Gastroesophageal sphincter (tissue), 4 donors: ENCODE measurements at regions not wholly inside any gene's neighbourhood (a gene's known extent, or its start where the extent isn't known, plus 50 kb on each side); places are given as distances from the start of the nearest gene placed in this dataset.
"Not testable (repeated sequence)": the region's sequence is repeated elsewhere in the genome, so short reads cannot be mapped to it uniquely, and the experiment has no call there.

Experiments used
- ATAC-seq: fragments of 150-250 bp; one replicate; pipeline ENCODE4 v1.9.1; 2016; ENCODE audit warnings: mild to moderate bottlenecking, moderate library complexity
- H3K27ac ChIP-seq, 4 donors: fragments of 200-600 bp; sonication (generic) in 3 of 4; 1 replicate in 3 of 4; 2 replicates in 1 of 4; pipeline ENCODE4 v1.5.1; 2016 to 2019
- H3K27me3 ChIP-seq: fragments of 200-600 bp; sonication (generic); one replicate; pipeline ENCODE4 v1.5.1; 2019
- H3K36me3 ChIP-seq, 2 donors: fragments of 200-600 bp; sonication (generic); one replicate each; pipeline ENCODE4 v1.5.1; 2019; ENCODE audit warnings: control low read depth in 1 of 2
- H3K4me1 ChIP-seq, 3 donors: fragments of 200-600 bp; sonication (generic); 1 replicate in 2 of 3; 2 replicates in 1 of 3; pipeline ENCODE4 v1.5.1; 2016 to 2019; ENCODE audit warnings: control low read depth in 2 of 3
- H3K4me3 ChIP-seq, 2 donors: fragments of 200-600 bp; sonication (generic); one replicate each; pipeline ENCODE4 v1.5.1; 2019; ENCODE audit warnings: mild to moderate bottlenecking in 1 of 2, moderate library complexity in 1 of 2
- H3K9me3 ChIP-seq, 3 donors: fragments of 200-600 bp; sonication (generic); one replicate each; pipeline ENCODE4 v1.5.1; 2017 to 2019; ENCODE audit warnings: control low read depth in 2 of 3
- EP300 ChIP-seq: sonication (generic); formaldehyde crosslinking; IDR thresholded peaks from one replicate; pipeline ENCODE4 v1.6.1; 2017; ENCODE audit warnings: antibody characterized with exemption, mild to moderate bottlenecking
- POLR2A ChIP-seq, 2 donors: fragments of 450-650 bp; IDR thresholded peaks; one replicate each; pipeline ENCODE4 v1.6.1; 2017; ENCODE audit warnings: antibody characterized with exemption in 2 of 2, mild to moderate bottlenecking in 2 of 2, moderate library complexity in 1 of 2
- POLR2AphosphoS5 ChIP-seq: sonication (generic); formaldehyde crosslinking; IDR thresholded peaks from one replicate; pipeline ENCODE4 v1.6.1; 2017; ENCODE audit warnings: antibody characterized with exemption
- WGBS, 2 donors: methylation state at CpG; one replicate each; pipeline ENCODE4 v1.1.5; 2018; ENCODE audit warnings: low coverage in 1 of 2; 5-methylcytosine and 5-hydroxymethylcytosine counted together
- TF ChIP-seq, protein P1 (sequence below), 4 experiments: fragments of 200-600 bp in 2 of 4; fragments of 450-650 bp in 2 of 4; sonication (generic) in 1 of 4; IDR thresholded peaks; one replicate each; pipeline ENCODE4 v1.5.1; 2017 to 2019; ENCODE audit warnings: antibody characterized with exemption in 4 of 4, mild to moderate bottlenecking in 2 of 4, moderate library complexity in 2 of 4

- peak; percentile 46 for ATAC-seq
- peaks cover 0 to 11% (median 0%) of the 10 kb centered on the region in 3 donors for H3K4me1 ChIP-seq
- H3K9me3 ChIP-seq, result no peaks in the 10 kb centered on the region
- no peak overlapping the region for H3K4me3 ChIP-seq
- H3K36me3 ChIP-seq, result no peaks in the 10 kb centered on the region
- peak overlapping the region in 3 of 4 donors; percentile 9 to 26 (median 21) for H3K27ac ChIP-seq
- H3K27me3 ChIP-seq, result peaks cover 3% of the 10 kb centered on the region
- 49 to 95% methylated on average over 3 to 10 of the region's 26 CpGs for WGBS, 2 donors
- TF ChIP-seq, protein P1, sequence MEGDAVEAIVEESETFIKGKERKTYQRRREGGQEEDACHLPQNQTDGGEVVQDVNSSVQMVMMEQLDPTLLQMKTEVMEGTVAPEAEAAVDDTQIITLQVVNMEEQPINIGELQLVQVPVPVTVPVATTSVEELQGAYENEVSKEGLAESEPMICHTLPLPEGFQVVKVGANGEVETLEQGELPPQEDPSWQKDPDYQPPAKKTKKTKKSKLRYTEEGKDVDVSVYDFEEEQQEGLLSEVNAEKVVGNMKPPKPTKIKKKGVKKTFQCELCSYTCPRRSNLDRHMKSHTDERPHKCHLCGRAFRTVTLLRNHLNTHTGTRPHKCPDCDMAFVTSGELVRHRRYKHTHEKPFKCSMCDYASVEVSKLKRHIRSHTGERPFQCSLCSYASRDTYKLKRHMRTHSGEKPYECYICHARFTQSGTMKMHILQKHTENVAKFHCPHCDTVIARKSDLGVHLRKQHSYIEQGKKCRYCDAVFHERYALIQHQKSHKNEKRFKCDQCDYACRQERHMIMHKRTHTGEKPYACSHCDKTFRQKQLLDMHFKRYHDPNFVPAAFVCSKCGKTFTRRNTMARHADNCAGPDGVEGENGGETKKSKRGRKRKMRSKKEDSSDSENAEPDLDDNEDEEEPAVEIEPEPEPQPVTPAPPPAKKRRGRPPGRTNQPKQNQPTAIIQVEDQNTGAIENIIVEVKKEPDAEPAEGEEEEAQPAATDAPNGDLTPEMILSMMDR (IDR thresholded peaks at IDR 0.05), result no peak
- no peak for TF ChIP-seq POLR2A (IDR thresholded peaks at IDR 0.05)
- TF ChIP-seq EP300, result no peak
- TF ChIP-seq POLR2AphosphoS5, result no peak
Measured at GRCh38 chr20:58039274-58040092, 189.0 kb downstream of the ANKRD60 start.

GRCh38 chr20:58038123-58038654 is 190.3 kb downstream of the ANKRD60 start:
- no peak for ATAC-seq
- WGBS, 2 donors, result 76 to 81% methylated on average over 7 of the region's 9 CpGs
- H3K27me3 ChIP-seq, result peaks cover 3% of the 10 kb centered on the region
- no peaks in the 10 kb centered on the region for H3K9me3 ChIP-seq
- H3K36me3 ChIP-seq, result no peaks in the 10 kb centered on the region
- peaks cover 0 to 4% (median 0%) of the 10 kb centered on the region in 3 donors for H3K4me1 ChIP-seq
- TF ChIP-seq, protein P1 (IDR thresholded peaks at IDR 0.05), result no peak
- TF ChIP-seq EP300 (no peak), POLR2AphosphoS5 (no peak), POLR2A (IDR thresholded peaks at IDR 0.05) (no peak)
- H3K4me3 ChIP-seq, result no peak overlapping the region
- peak overlapping the region in 2 of 4 donors; percentile 9 to 21 for H3K27ac ChIP-seq

DNA sequence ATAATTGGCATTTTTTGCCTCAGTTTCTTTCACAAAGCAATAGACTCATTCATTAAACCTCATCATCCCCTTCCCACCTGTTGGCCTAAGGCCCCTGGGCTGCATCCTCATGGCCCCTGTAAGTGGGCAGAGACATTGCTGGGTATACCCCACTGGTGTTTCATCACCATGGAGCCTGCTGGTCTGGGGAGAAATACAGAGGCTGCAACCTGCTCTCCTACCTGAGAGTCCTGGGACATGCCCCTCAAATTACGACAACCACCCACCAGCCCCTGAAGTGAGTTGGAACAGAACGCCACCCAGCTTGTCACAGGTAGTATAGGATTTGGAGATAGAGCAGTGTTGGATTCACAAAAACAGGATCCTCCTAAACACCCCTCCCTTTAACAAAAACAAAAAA is 190.8 kb downstream of the ANKRD60 start:
- H3K36me3 ChIP-seq, result no peaks in the 10 kb centered on the region
- 57% methylated on average over 1 of the region's 2 CpGs; no CpG with 5 or more reads in 1 of the 2 donors for WGBS, 2 donors
- ATAC-seq, result no peak
- H3K4me1 ChIP-seq, result no peaks in the 10 kb centered on the region
- H3K9me3 ChIP-seq, result no peaks in the 10 kb centered on the region
- peak overlapping the region in 2 of 4 donors; percentile 9 to 21 for H3K27ac ChIP-seq
- H3K27me3 ChIP-seq, result peaks cover 3% of the 10 kb centered on the region
- no peak overlapping the region for H3K4me3 ChIP-seq
- TF ChIP-seq POLR2AphosphoS5 (no peak), EP300 (no peak), POLR2A (IDR thresholded peaks at IDR 0.05) (no peak)
- TF ChIP-seq, protein P1 (IDR thresholded peaks at IDR 0.05), result no peak

- Histone ChIP-seq H3K9me3 (no peaks in the 10 kb centered on the region), H3K36me3 (no peaks in the 10 kb centered on the region), H3K27ac (no peak overlapping the region), H3K4me3 (no peak overlapping the region), H3K27me3 (peaks cover 14% of the 10 kb centered on the region), H3K4me1 (no peaks in the 10 kb centered on the region)
- TF ChIP-seq POLR2AphosphoS5, result no peak
- WGBS, 2 donors, result 98 to 100% methylated on average over 2 to 4 of the region's 4 CpGs
- ATAC-seq, result no peak
Measured at GRCh38 chr20:58033026-58033536, 195.4 kb downstream of the ANKRD60 start.

DNA sequence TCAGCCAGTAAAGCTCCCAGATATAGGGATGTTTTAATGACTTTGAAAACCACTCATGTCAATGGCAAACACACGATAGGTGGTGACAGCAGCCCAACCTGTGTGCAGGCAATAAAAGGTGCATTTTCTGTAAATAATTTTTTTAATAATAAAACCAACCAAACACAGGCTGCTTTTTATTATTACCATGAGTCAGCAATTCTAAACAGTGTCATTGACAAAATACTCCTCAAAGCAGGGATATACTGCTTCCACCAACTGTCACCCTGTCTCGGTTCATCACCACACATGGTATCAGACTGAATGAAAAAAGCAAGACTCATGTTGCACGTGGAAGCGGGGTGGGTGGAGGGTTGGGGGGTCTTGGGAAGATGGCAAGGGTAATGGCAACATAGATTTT is 195.9 kb downstream of the ANKRD60 start:
- peaks cover 14% of the 10 kb centered on the region for H3K27me3 ChIP-seq
- no peak for ATAC-seq
- H3K9me3 ChIP-seq, result no peaks in the 10 kb centered on the region
- no peak overlapping the region for H3K4me3 ChIP-seq
- no peak overlapping the region for H3K27ac ChIP-seq
- TF ChIP-seq POLR2AphosphoS5, result no peak
- no peak for TF ChIP-seq EP300
- TF ChIP-seq, protein P1 (IDR thresholded peaks at IDR 0.05), result no peak
- no peak for TF ChIP-seq POLR2A (IDR thresholded peaks at IDR 0.05)
- no peaks in the 10 kb centered on the region for H3K36me3 ChIP-seq
- WGBS, 2 donors, result 78 to 80% methylated on average over 4 of the region's 4 CpGs
- no peaks in the 10 kb centered on the region for H3K4me1 ChIP-seq

DNA sequence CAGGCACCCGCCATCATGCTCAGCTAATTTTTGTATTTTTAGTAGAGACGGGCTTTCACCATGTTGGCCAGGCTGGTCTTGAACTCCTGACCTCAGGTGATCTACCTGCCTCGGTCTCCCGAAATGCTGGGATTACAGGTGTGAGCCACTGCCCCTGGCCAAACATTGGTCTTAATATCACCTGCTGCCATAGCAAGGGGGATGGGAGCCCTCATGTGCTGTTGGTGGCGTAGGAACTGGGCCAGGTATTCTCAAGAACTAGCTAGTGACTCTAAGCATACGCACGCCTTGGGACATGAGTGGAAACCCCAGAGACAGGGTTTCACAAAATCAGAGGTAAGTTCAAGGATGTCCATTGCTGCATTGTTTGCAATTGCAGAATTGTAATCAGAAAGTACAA is 197.1 kb downstream of the ANKRD60 start:
- peaks cover 14% of the 10 kb centered on the region for H3K27me3 ChIP-seq
- H3K9me3 ChIP-seq, H3K4me1 ChIP-seq, H3K36me3 ChIP-seq, ATAC-seq, H3K4me3 ChIP-seq, H3K27ac ChIP-seq: not testable (repeated sequence)
- WGBS, 2 donors, result 96 to 100% methylated on average over 2 to 6 of the region's 7 CpGs
